ENCODE measurements at regions not wholly inside any gene's neighbourhood (a gene's known extent, or its start where the extent isn't known, plus 50 kb on each side); places are given as distances from the start of the nearest gene placed in this dataset.
"Not testable (repeated sequence)": the region's sequence is repeated elsewhere in the genome, so short reads cannot be mapped to it uniquely, and the experiment has no call there.

GRCh38 chr10:65042496-65042895 lies 1521.3 kb downstream of the REEP3 start:
- Histone ChIP-seq H3K4me3 (ENCODE audit: low read length in 2 of 2) (no peak overlapping the region), H2AK5ac (ENCODE audit: low read depth, low read length) (no peak overlapping the region), H3K4ac (ENCODE audit: low read length) (no peak overlapping the region), H4K91ac (ENCODE audit: low read depth, low read length, poor library complexity) (no peak overlapping the region), H3K79me1 (ENCODE audit: low read depth, low read length) (no peaks in the 10 kb centered on the region), H3K9me3 (replicated peaks in 1 of 2; ENCODE audit: control insufficient read depth in 2 of 2, insufficient read depth in 1 of 2, low read depth in 1 of 2, low read length in 2 of 2) (no peaks in the 10 kb centered on the region), H3K27ac (replicated peaks; ENCODE audit: low read length) (no peak overlapping the region), H2BK5ac (ENCODE audit: low read length) (no peak overlapping the region), H2AFZ (ENCODE audit: low read length) (no peak overlapping the region), H2BK12ac (ENCODE audit: low read length) (no peak overlapping the region), H3K9ac (ENCODE audit: low read depth, low read length, poor library complexity) (no peak overlapping the region), H2BK15ac (ENCODE audit: low read length) (no peak overlapping the region), H3K14ac (ENCODE audit: low read length) (no peak overlapping the region), H4K8ac (ENCODE audit: low read depth, low read length) (no peak overlapping the region), H3K23ac (ENCODE audit: low read depth, low read length, poor library complexity) (no peak overlapping the region), H3K36me3 (replicated peaks in 1 of 2; ENCODE audit: control insufficient read depth in 2 of 2, insufficient read depth in 2 of 2, low read length in 2 of 2) (no peaks in the 10 kb centered on the region), H3K27me3 (ENCODE audit: control insufficient read depth in 3 of 3, insufficient read depth in 3 of 3, low read depth in 1 of 3, low read length in 3 of 3) (no peaks in the 10 kb centered on the region), H2BK120ac (ENCODE audit: low read depth, low read length) (no peak overlapping the region), H3K18ac (ENCODE audit: low read length) (no peak overlapping the region), H3K4me1 (ENCODE audit: control insufficient read depth in 2 of 2, insufficient read depth in 1 of 2, low read depth in 1 of 2, low read length in 2 of 2) (no peaks in the 10 kb centered on the region), H3K4me2 (ENCODE audit: insufficient read depth, low read length, poor library complexity, severe bottlenecking) (no peak overlapping the region)
- no peak for DNase-seq (ENCODE audit: low spot score)

- no peak overlapping the region for H3K23ac ChIP-seq (ENCODE audit: low read depth, low read length, poor library complexity)
- H3K79me1 ChIP-seq (ENCODE audit: low read depth, low read length), result no peaks in the 10 kb centered on the region
- no peak overlapping the region for H2BK5ac ChIP-seq (ENCODE audit: low read length)
- H3K18ac ChIP-seq (ENCODE audit: low read length), result no peak overlapping the region
- H3K36me3 ChIP-seq (replicated peaks in 1 of 2; ENCODE audit: control insufficient read depth in 2 of 2, insufficient read depth in 2 of 2, low read length in 2 of 2), result no peaks in the 10 kb centered on the region
- no peak overlapping the region for H2AK5ac ChIP-seq (ENCODE audit: low read depth, low read length)
- no peak overlapping the region for H2BK15ac ChIP-seq (ENCODE audit: low read length)
- no peaks in the 10 kb centered on the region for H3K4me1 ChIP-seq (ENCODE audit: control insufficient read depth in 2 of 2, insufficient read depth in 1 of 2, low read depth in 1 of 2, low read length in 2 of 2)
- no peak overlapping the region for H2BK12ac ChIP-seq (ENCODE audit: low read length)
- H3K4me2 ChIP-seq (ENCODE audit: insufficient read depth, low read length, poor library complexity, severe bottlenecking), result no peak overlapping the region
- H3K9ac ChIP-seq (ENCODE audit: low read depth, low read length, poor library complexity), result no peak overlapping the region
- H3K14ac ChIP-seq (ENCODE audit: low read length), result no peak overlapping the region
- no peak for DNase-seq (ENCODE audit: low spot score)
- no peaks in the 10 kb centered on the region for H3K27me3 ChIP-seq (ENCODE audit: control insufficient read depth in 3 of 3, insufficient read depth in 3 of 3, low read depth in 1 of 3, low read length in 3 of 3)
- no peak overlapping the region for H2AFZ ChIP-seq (ENCODE audit: low read length)
- no peak overlapping the region for H2BK120ac ChIP-seq (ENCODE audit: low read depth, low read length)
- H3K27ac ChIP-seq (replicated peaks; ENCODE audit: low read length), result no peak overlapping the region
- no peak overlapping the region for H3K4me3 ChIP-seq (ENCODE audit: low read length in 2 of 2)
- no peak overlapping the region for H4K91ac ChIP-seq (ENCODE audit: low read depth, low read length, poor library complexity)
- no peak overlapping the region for H4K8ac ChIP-seq (ENCODE audit: low read depth, low read length)
- no CpG with 5 or more reads among the region's 1 CpG for WGBS, 2 donors (ENCODE audit: extremely low coverage in 2 of 2, insufficient read length in 2 of 2, insufficient replicate concordance in 1 of 2)
- no peaks in the 10 kb centered on the region for H3K9me3 ChIP-seq (replicated peaks in 1 of 2; ENCODE audit: control insufficient read depth in 2 of 2, insufficient read depth in 1 of 2, low read depth in 1 of 2, low read length in 2 of 2)
- no peak overlapping the region for H3K4ac ChIP-seq (ENCODE audit: low read length)
Measured at GRCh38 chr10:65046831-65047230, 1525.6 kb downstream of the REEP3 start.

- H3K14ac ChIP-seq (ENCODE audit: low read length); H3K27me3 ChIP-seq (ENCODE audit: control insufficient read depth in 3 of 3, insufficient read depth in 3 of 3, low read depth in 1 of 3, low read length in 3 of 3); H2BK15ac ChIP-seq (ENCODE audit: low read length); H2BK5ac ChIP-seq (ENCODE audit: low read length); H3K79me1 ChIP-seq (ENCODE audit: low read depth, low read length); H3K23ac ChIP-seq (ENCODE audit: low read depth, low read length, poor library complexity); H3K18ac ChIP-seq (ENCODE audit: low read length); H3K27ac ChIP-seq (replicated peaks; ENCODE audit: low read length); H2BK12ac ChIP-seq (ENCODE audit: low read length); H3K9me3 ChIP-seq (replicated peaks in 1 of 2; ENCODE audit: control insufficient read depth in 2 of 2, insufficient read depth in 1 of 2, low read depth in 1 of 2, low read length in 2 of 2); H3K4ac ChIP-seq (ENCODE audit: low read length); H2AK5ac ChIP-seq (ENCODE audit: low read depth, low read length); H4K91ac ChIP-seq (ENCODE audit: low read depth, low read length, poor library complexity); DNase-seq (ENCODE audit: low spot score); H4K8ac ChIP-seq (ENCODE audit: low read depth, low read length); H3K4me1 ChIP-seq (ENCODE audit: control insufficient read depth in 2 of 2, insufficient read depth in 1 of 2, low read depth in 1 of 2, low read length in 2 of 2); H3K4me3 ChIP-seq (ENCODE audit: low read length in 2 of 2); H2AFZ ChIP-seq (ENCODE audit: low read length); H3K9ac ChIP-seq (ENCODE audit: low read depth, low read length, poor library complexity); H3K36me3 ChIP-seq (replicated peaks in 1 of 2; ENCODE audit: control insufficient read depth in 2 of 2, insufficient read depth in 2 of 2, low read length in 2 of 2); H2BK120ac ChIP-seq (ENCODE audit: low read depth, low read length); H3K4me2 ChIP-seq (ENCODE audit: insufficient read depth, low read length, poor library complexity, severe bottlenecking): not testable (repeated sequence)
- 100% methylated on average over 1 of the region's 22 CpGs; no CpG with 5 or more reads in 1 of the 2 donors for WGBS, 2 donors (ENCODE audit: extremely low coverage in 2 of 2, insufficient read length in 2 of 2, insufficient replicate concordance in 1 of 2)
Measured at GRCh38 chr10:65052111-65052510, 1530.9 kb downstream of the REEP3 start.

GRCh38 chr10:65053397-65053796 lies 1532.2 kb downstream of the REEP3 start:
- not testable (repeated sequence) for H2BK5ac ChIP-seq (ENCODE audit: low read length); H4K8ac ChIP-seq (ENCODE audit: low read depth, low read length); H2BK120ac ChIP-seq (ENCODE audit: low read depth, low read length); H3K4me2 ChIP-seq (ENCODE audit: insufficient read depth, low read length, poor library complexity, severe bottlenecking); H2AK5ac ChIP-seq (ENCODE audit: low read depth, low read length); H2AFZ ChIP-seq (ENCODE audit: low read length); H3K4ac ChIP-seq (ENCODE audit: low read length); DNase-seq (ENCODE audit: low spot score); H2BK15ac ChIP-seq (ENCODE audit: low read length); H2BK12ac ChIP-seq (ENCODE audit: low read length); H3K9ac ChIP-seq (ENCODE audit: low read depth, low read length, poor library complexity); H3K36me3 ChIP-seq (replicated peaks in 1 of 2; ENCODE audit: control insufficient read depth in 2 of 2, insufficient read depth in 2 of 2, low read length in 2 of 2); H3K27ac ChIP-seq (replicated peaks; ENCODE audit: low read length); H3K4me3 ChIP-seq (ENCODE audit: low read length in 2 of 2); H3K18ac ChIP-seq (ENCODE audit: low read length); H3K4me1 ChIP-seq (ENCODE audit: control insufficient read depth in 2 of 2, insufficient read depth in 1 of 2, low read depth in 1 of 2, low read length in 2 of 2); H3K9me3 ChIP-seq (replicated peaks in 1 of 2; ENCODE audit: control insufficient read depth in 2 of 2, insufficient read depth in 1 of 2, low read depth in 1 of 2, low read length in 2 of 2); H3K27me3 ChIP-seq (ENCODE audit: control insufficient read depth in 3 of 3, insufficient read depth in 3 of 3, low read depth in 1 of 3, low read length in 3 of 3); H3K23ac ChIP-seq (ENCODE audit: low read depth, low read length, poor library complexity); H3K79me1 ChIP-seq (ENCODE audit: low read depth, low read length); H4K91ac ChIP-seq (ENCODE audit: low read depth, low read length, poor library complexity)
- no CpG with 5 or more reads among the region's 18 CpGs for WGBS, 2 donors (ENCODE audit: extremely low coverage in 2 of 2, insufficient read length in 2 of 2, insufficient replicate concordance in 1 of 2)
- peak overlapping the region; percentile 21 for H3K14ac ChIP-seq (ENCODE audit: low read length)

All from neuronal stem cell (in vitro differentiated cells).